Keratinocyte (primary cell): ENCODE measurements at regions not wholly inside any gene's neighbourhood (a gene's known extent, or its start where the extent isn't known, plus 50 kb on each side); places are given as distances from the start of the nearest gene placed in this dataset.

ENCODE experiments used
- DNase-seq: peaks from one replicate; pipeline ENCODE4 v3.0.0-alpha.2; 2011; ENCODE audit warnings: low read depth, missing footprints, low spot score
- FAIRE-seq: peaks from 2 replicates; lab custom pipeline; 2011; peaks lifted over from hg19 to GRCh38; lab: Jason Lieb, UNC
- H2AFZ ChIP-seq: 2 replicates; pipeline ENCODE4 v1.6.0; 2012; ENCODE audit warnings: low read length, control low read depth, inconsistent platforms; ENCODE audit not compliant: control insufficient read depth
- H3K27ac ChIP-seq: 2 replicates; pipeline ENCODE4 v1.5.1; 2011; ENCODE audit warnings: low read length; ENCODE audit not compliant: control insufficient read depth, insufficient read depth
- H3K27me3 ChIP-seq: 3 replicates; pipeline ENCODE4 v1.6.0; 2011; ENCODE audit warnings: low read length; ENCODE audit not compliant: control insufficient read depth, insufficient read depth; ENCODE audit errors: extremely low read depth
- H3K36me3 ChIP-seq, 2 experiments: 2 replicates in 1 of 2; 3 replicates in 1 of 2; pipeline ENCODE4 v1.5.1; 2011; ENCODE audit warnings: low read length in 2 of 2, mild to moderate bottlenecking in 1 of 2; ENCODE audit not compliant: control insufficient read depth in 2 of 2, insufficient read depth in 2 of 2; ENCODE audit errors: extremely low read depth in 1 of 2
- H3K4me1 ChIP-seq: 3 replicates; pipeline ENCODE4 v1.5.1; 2011; ENCODE audit warnings: low read length; ENCODE audit not compliant: control insufficient read depth, insufficient read depth; ENCODE audit errors: extremely low read depth
- H3K4me2 ChIP-seq: 3 replicates; pipeline ENCODE4 v1.6.0; 2011; ENCODE audit warnings: low read depth, low read length; ENCODE audit not compliant: control insufficient read depth, insufficient read depth; ENCODE audit errors: extremely low read depth
- H3K4me3 ChIP-seq, 3 experiments: fragments of 200-600 bp in 1 of 3; sonication (generic) in 1 of 3; 2 replicates in 2 of 3; 3 replicates in 1 of 3; pipeline ENCODE4 v1.5.1; 2011 to 2016; ENCODE audit warnings: low read length in 3 of 3, mild to moderate bottlenecking in 3 of 3, control low read depth in 2 of 3, inconsistent platforms in 1 of 3, low read depth in 1 of 3, mixed read lengths in 1 of 3, mixed run types in 1 of 3, moderate library complexity in 1 of 3; ENCODE audit not compliant: control insufficient read depth in 2 of 3, insufficient read depth in 2 of 3; ENCODE audit errors: extremely low read depth in 1 of 3
- H3K79me2 ChIP-seq: 2 replicates; pipeline ENCODE4 v1.6.0; 2012; ENCODE audit warnings: low read length; ENCODE audit not compliant: control insufficient read depth, insufficient read depth
- H3K9ac ChIP-seq: 3 replicates; pipeline ENCODE4 v1.6.0; 2011; ENCODE audit warnings: low read length; ENCODE audit not compliant: control insufficient read depth, insufficient read depth; ENCODE audit errors: extremely low read depth
- H3K9me1 ChIP-seq: 3 replicates; pipeline ENCODE4 v1.6.0; 2011; ENCODE audit warnings: low read length; ENCODE audit not compliant: control insufficient read depth, insufficient read depth; ENCODE audit errors: extremely low read depth
- H3K9me3 ChIP-seq: 2 replicates; pipeline ENCODE4 v1.5.1; 2012; ENCODE audit warnings: low read depth, low read length; ENCODE audit not compliant: control insufficient read depth
- H4K20me1 ChIP-seq: 3 replicates; pipeline ENCODE4 v1.6.0; 2011; ENCODE audit warnings: low read length; ENCODE audit not compliant: control insufficient read depth, insufficient read depth; ENCODE audit errors: extremely low read depth
- EZH2 ChIP-seq: IDR thresholded peaks from one replicate; pipeline ENCODE4 v1.6.1; 2012; ENCODE audit warnings: inconsistent platforms, mild to moderate bottlenecking, low read length, moderate library complexity
- dilution Hi-C: fragments of 300-500 bp; cut with MboI; formaldehyde crosslinking; loops from one replicate; pipeline ENCODE4 v1.7.0; 2020; ENCODE audit warnings: low sequenced_read_pairs; ENCODE audit not compliant: extremely low pct_ligation_motif_present
- TF ChIP-seq, protein P1 (sequence below), 3 experiments: IDR thresholded peaks in 1 of 3; conservative IDR thresholded peaks in 1 of 3; optimal IDR thresholded peaks in 1 of 3; 2 replicates in 2 of 3; 3 replicates in 1 of 3; pipeline versions ENCODE3 to v1.5.1; 2011; ENCODE audit warnings: low read length in 3 of 3, mild to moderate bottlenecking in 3 of 3, moderate library complexity in 2 of 3, control low read depth in 1 of 3, inconsistent platforms in 1 of 3; ENCODE audit not compliant: insufficient read depth in 2 of 3; ENCODE audit errors: extremely low read depth in 1 of 3

DNA sequence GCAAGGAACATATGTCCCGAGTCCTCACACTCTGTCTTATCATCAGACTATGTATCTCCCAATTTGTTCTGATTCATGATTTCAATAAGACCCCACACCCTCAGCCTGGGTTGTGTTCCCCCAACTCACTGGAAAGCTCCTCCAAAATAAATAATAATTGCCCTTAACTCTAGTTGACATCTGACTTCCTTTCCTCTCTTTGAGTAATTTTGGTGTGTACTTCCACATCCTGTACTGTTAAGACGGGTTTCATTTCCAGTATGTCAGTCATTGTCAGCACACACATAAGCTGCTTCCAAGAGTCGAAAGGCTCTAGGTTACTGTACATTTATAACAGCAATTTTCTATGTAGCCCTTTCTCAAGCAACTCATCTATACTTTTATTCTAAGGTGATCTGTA is 52.2 kb upstream of the C1QTNF7 start:
- FAIRE-seq (no peak), DNase-seq (no peak)
- H3K36me3 ChIP-seq, result no peaks in the 10 kb centered on the region
- no peaks in the 10 kb centered on the region for H3K9me1 ChIP-seq
- H3K27ac ChIP-seq, result no peak overlapping the region
- H3K9ac ChIP-seq, result no peak overlapping the region
- H3K4me2 ChIP-seq, result no peak overlapping the region
- H3K27me3 ChIP-seq, result peaks cover 4% of the 10 kb centered on the region
- H3K4me1 ChIP-seq, result peaks cover 15% of the 10 kb centered on the region
- dilution Hi-C loops, result no loop called here
- no peaks in the 10 kb centered on the region for H3K79me2 ChIP-seq
- H3K9me3 ChIP-seq, result no peaks in the 10 kb centered on the region
- H4K20me1 ChIP-seq, result no peaks in the 10 kb centered on the region
- H2AFZ ChIP-seq, result no peak overlapping the region
- TF ChIP-seq, protein P1, sequence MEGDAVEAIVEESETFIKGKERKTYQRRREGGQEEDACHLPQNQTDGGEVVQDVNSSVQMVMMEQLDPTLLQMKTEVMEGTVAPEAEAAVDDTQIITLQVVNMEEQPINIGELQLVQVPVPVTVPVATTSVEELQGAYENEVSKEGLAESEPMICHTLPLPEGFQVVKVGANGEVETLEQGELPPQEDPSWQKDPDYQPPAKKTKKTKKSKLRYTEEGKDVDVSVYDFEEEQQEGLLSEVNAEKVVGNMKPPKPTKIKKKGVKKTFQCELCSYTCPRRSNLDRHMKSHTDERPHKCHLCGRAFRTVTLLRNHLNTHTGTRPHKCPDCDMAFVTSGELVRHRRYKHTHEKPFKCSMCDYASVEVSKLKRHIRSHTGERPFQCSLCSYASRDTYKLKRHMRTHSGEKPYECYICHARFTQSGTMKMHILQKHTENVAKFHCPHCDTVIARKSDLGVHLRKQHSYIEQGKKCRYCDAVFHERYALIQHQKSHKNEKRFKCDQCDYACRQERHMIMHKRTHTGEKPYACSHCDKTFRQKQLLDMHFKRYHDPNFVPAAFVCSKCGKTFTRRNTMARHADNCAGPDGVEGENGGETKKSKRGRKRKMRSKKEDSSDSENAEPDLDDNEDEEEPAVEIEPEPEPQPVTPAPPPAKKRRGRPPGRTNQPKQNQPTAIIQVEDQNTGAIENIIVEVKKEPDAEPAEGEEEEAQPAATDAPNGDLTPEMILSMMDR (optimal IDR thresholded peaks at IDR 0.05 in 1 of 3, IDR thresholded peaks at IDR 0.05 in 1 of 3, conservative IDR thresholded peaks at IDR 0.05 in 1 of 3; ENCODE audit: extremely low read depth in 1 of 3, insufficient read depth in 2 of 3, low read length in 3 of 3), result no peak
- TF ChIP-seq EZH2, result no peak
- H3K4me3 ChIP-seq, result no peak overlapping the region

DNA sequence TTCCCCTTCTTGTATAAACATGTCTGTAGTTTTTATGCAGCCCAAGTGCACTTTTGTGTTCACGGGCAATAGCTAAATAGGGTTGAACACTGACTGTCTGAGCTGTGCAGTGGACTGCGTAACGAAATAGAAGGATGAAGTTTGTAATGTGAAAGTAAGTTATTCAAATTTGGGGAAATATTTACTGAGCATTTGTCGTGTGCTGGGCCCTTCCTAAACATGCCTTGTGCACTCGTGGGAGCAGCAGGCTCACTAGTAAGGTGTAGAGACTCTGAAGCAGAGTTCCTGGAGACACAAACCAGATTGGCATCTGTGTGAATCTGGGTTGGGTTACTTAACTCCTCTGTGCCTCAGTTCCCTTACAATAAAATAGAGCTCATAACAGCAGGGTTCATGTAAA is 51.7 kb upstream of the C1QTNF7 start:
- dilution Hi-C loops, result no loop called here
- H3K4me2 ChIP-seq, result no peak overlapping the region
- H3K4me1 ChIP-seq, result peaks cover 15% of the 10 kb centered on the region
- peaks cover 4% of the 10 kb centered on the region for H3K27me3 ChIP-seq
- FAIRE-seq, result no peak
- H3K4me3 ChIP-seq, result no peak overlapping the region
- H3K79me2 ChIP-seq, result no peaks in the 10 kb centered on the region
- no peaks in the 10 kb centered on the region for H3K9me1 ChIP-seq
- H4K20me1 ChIP-seq, result no peaks in the 10 kb centered on the region
- no peak overlapping the region for H3K27ac ChIP-seq
- DNase-seq, result no peak
- no peak overlapping the region for H3K9ac ChIP-seq
- no peak overlapping the region for H2AFZ ChIP-seq
- TF ChIP-seq EZH2, result no peak
- TF ChIP-seq, protein P1 (optimal IDR thresholded peaks at IDR 0.05 in 1 of 3, IDR thresholded peaks at IDR 0.05 in 1 of 3, conservative IDR thresholded peaks at IDR 0.05 in 1 of 3; ENCODE audit: extremely low read depth in 1 of 3, insufficient read depth in 2 of 3, low read length in 3 of 3), result no peak
- H3K9me3 ChIP-seq, result no peaks in the 10 kb centered on the region
- H3K36me3 ChIP-seq, result no peaks in the 10 kb centered on the region
